ENCODE measurements at regions not wholly inside any gene's neighbourhood (a gene's known extent, or its start where the extent isn't known, plus 50 kb on each side); places are given as distances from the start of the nearest gene placed in this dataset.

DNA sequence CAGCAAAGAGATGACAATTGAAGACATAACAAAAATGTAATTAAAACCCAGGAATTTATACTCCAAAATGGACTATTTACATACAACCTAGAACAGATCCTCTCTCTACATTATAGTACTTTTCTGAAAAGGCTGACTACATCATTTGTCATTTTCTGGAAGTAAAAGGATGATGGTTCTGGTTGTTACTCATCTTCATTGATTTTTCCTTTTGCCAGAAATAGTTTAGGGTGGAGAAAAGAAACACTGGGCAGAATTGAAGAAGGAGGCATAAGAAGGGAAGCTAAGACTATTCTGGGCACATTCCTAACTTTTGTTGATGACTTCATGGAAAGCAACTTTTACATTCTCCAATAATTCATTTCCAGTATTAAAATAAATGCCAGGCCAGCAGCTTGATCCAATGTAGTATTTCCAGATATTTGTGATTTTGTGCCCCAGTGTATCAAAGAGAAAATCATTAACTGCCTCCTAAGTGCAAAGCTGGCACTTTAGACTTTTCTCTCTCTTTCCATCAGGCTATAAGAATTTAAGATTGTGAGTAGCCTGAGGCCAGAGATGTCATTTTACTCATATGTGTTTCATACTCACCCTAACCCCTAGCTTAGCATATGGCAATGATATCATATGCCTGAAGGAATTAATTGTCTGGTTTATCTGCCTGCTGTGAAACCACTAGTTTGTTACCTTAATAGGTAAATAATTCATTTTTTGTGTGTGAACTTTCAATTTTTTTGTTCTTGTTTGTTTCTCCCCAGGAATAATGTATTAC lies 369.5 kb upstream of the LYPLAL1 start:
- H3K27me3 ChIP-seq (replicated peaks) = no peaks in the 10 kb centered on the region
- H3K36me3 ChIP-seq (replicated peaks) = no peaks in the 10 kb centered on the region
- TF ChIP-seq, protein P1, sequence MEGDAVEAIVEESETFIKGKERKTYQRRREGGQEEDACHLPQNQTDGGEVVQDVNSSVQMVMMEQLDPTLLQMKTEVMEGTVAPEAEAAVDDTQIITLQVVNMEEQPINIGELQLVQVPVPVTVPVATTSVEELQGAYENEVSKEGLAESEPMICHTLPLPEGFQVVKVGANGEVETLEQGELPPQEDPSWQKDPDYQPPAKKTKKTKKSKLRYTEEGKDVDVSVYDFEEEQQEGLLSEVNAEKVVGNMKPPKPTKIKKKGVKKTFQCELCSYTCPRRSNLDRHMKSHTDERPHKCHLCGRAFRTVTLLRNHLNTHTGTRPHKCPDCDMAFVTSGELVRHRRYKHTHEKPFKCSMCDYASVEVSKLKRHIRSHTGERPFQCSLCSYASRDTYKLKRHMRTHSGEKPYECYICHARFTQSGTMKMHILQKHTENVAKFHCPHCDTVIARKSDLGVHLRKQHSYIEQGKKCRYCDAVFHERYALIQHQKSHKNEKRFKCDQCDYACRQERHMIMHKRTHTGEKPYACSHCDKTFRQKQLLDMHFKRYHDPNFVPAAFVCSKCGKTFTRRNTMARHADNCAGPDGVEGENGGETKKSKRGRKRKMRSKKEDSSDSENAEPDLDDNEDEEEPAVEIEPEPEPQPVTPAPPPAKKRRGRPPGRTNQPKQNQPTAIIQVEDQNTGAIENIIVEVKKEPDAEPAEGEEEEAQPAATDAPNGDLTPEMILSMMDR (IDR thresholded peaks at IDR 0.05; ENCODE audit: low read depth, low read length, missing control alignments) = no peak
- DNase-seq = no peak
- H3K27ac ChIP-seq = no peak overlapping the region
- in situ Hi-C loops (cut with HindIII; ENCODE audit: low pct_ligation_motif_present, low sequenced_read_pairs) = no loop called here
- H3K4me3 ChIP-seq (ENCODE audit: low read depth, low read length) = no peak overlapping the region

DNA sequence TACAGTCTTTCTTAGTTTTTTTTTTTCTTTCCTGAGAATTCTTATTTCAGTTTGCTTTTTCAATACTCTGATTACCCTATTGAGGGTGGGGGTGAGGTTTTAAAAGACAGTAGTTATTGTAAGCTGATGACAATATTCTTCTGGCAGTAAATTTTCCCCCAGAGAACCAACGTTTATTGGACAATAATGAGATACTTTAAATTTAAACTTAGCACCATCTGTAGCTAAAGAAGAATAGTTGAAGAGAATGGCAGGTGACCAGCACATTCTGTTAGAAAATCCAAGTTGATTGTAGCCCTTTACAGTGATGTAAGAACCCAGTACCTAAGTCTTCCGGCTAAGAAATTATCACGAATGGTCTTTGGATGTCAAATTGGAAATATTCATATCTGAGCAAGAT lies 364.6 kb upstream of the LYPLAL1 start:
- Histone ChIP-seq H3K36me3 (replicated peaks) (no peaks in the 10 kb centered on the region), H3K27ac (no peak overlapping the region), H3K4me3 (ENCODE audit: low read depth, low read length) (no peak overlapping the region), H3K27me3 (replicated peaks) (no peaks in the 10 kb centered on the region)
- in situ Hi-C loops (cut with HindIII; ENCODE audit: low pct_ligation_motif_present, low sequenced_read_pairs) = no loop called here
- TF ChIP-seq, protein P1 (IDR thresholded peaks at IDR 0.05; ENCODE audit: low read depth, low read length, missing control alignments) = no peak
- no peak for DNase-seq

DNA sequence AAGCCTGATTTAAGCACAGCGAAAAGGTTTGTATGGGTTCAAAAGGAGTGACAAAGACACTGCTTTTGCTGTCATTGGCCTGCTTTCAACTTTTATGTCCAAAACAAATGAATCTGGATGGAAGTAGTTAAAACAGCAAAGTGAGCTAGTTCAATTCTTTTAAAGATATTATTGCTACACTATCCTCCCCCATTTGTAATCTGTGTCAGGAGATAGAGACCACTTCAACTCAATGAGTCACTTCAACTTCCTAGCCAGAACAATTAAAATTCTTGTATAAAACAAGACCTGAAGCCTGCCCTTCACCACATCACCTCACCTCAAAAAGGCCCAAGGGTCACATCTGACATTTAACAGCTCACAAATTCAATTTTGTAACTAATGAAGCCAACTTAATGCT lies 364.1 kb upstream of the LYPLAL1 start:
- Histone ChIP-seq H3K27me3 (replicated peaks) (no peaks in the 10 kb centered on the region), H3K4me3 (ENCODE audit: low read depth, low read length) (no peak overlapping the region), H3K27ac (no peak overlapping the region), H3K36me3 (replicated peaks) (no peaks in the 10 kb centered on the region)
- DNase-seq = no peak
- TF ChIP-seq, protein P1 (IDR thresholded peaks at IDR 0.05; ENCODE audit: low read depth, low read length, missing control alignments) = no peak
- in situ Hi-C loops (cut with HindIII; ENCODE audit: low pct_ligation_motif_present, low sequenced_read_pairs) = no loop called here

DNA sequence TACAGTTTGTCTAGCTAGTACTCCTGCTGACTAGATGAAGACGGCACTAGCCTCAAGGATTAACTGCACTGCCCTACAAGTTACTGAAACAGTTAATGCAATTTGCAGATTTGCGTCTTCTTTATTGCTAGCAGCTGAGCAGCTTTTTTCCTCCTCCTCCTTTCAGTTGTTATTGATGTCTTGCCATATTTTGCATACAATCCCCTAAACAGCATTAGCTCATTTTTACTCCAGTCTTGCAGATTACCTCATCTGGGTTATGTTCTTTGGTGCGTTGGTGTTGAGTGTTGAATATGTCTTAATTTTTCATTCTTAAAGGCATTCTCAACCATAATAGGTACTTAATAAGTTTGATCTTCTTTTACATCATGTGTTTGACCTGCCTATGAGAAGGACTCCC lies 363.4 kb upstream of the LYPLAL1 start:
- Histone ChIP-seq H3K36me3 (replicated peaks) (no peaks in the 10 kb centered on the region), H3K27me3 (replicated peaks) (no peaks in the 10 kb centered on the region), H3K27ac (no peak overlapping the region), H3K4me3 (ENCODE audit: low read depth, low read length) (no peak overlapping the region)
- DNase-seq = no peak
- in situ Hi-C loops (cut with HindIII; ENCODE audit: low pct_ligation_motif_present, low sequenced_read_pairs) = no loop called here
- TF ChIP-seq, protein P1 (IDR thresholded peaks at IDR 0.05; ENCODE audit: low read depth, low read length, missing control alignments) = no peak

DNA sequence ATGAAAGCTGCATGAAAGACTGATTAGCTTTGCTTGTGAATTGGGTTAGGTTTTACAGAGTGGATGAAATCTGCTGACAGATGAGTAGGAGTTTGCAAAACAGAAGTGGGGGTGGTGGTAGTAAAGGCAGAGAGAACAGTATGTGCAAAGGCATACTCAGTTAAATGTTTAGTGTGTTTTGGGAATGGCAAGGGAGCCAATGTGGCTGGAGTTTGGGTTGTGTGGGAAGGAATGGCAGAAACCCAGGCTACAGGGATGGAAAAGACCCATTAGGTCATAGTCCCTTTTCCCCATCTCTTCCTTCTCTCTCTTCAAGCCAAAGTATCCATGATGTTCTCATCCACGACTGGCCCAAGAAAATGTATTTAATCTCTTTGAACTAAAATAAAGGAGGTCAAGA lies 362.2 kb upstream of the LYPLAL1 start:
- Histone ChIP-seq H3K4me3 (ENCODE audit: low read depth, low read length) (no peak overlapping the region), H3K27ac (no peak overlapping the region), H3K36me3 (replicated peaks) (no peaks in the 10 kb centered on the region), H3K27me3 (replicated peaks) (no peaks in the 10 kb centered on the region)
- TF ChIP-seq, protein P1 (IDR thresholded peaks at IDR 0.05; ENCODE audit: low read depth, low read length, missing control alignments) = no peak
- DNase-seq = no peak
- in situ Hi-C loops (cut with HindIII; ENCODE audit: low pct_ligation_motif_present, low sequenced_read_pairs) = no loop called here

DNA sequence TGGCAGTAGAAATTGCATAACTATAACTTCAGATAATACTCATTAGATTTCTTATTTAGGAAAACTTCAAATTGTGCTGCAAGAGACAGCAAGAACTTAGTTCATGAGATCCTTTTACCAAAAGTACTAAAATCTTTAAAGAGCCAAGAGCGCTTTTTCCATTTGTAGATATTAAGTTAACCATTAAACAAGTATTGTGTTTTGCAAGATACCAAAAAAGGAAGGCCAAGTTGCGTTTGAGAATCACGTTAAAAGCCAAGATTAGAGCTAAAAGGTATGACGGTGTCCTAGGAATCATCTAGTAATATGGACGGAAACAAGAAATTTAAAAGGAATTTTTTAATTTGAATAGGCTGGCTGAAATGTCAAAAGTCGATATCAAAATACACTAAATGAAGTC lies 361.3 kb upstream of the LYPLAL1 start:
- TF ChIP-seq, protein P1 (IDR thresholded peaks at IDR 0.05; ENCODE audit: low read depth, low read length, missing control alignments) = no peak
- Histone ChIP-seq H3K4me3 (ENCODE audit: low read depth, low read length) (no peak overlapping the region), H3K36me3 (replicated peaks) (no peaks in the 10 kb centered on the region), H3K27me3 (replicated peaks) (no peaks in the 10 kb centered on the region), H3K27ac (no peak overlapping the region)
- in situ Hi-C loops (cut with HindIII; ENCODE audit: low pct_ligation_motif_present, low sequenced_read_pairs) = no loop called here
- DNase-seq = no peak
